ENCODE measurements at regions not wholly inside any gene's neighbourhood (a gene's known extent, or its start where the extent isn't known, plus 50 kb on each side); places are given as distances from the start of the nearest gene placed in this dataset.
"Not testable (repeated sequence)": the region's sequence is repeated elsewhere in the genome, so short reads cannot be mapped to it uniquely, and the experiment has no call there.

GRCh38 chr9:75463871-75464270 is 375.6 kb downstream of the OSTF1 start:
- no peak for DNase-seq

- DNase-seq = no peak
Observed at GRCh38 chr9:75464726-75465125, 376.4 kb downstream of the OSTF1 start.

DNA sequence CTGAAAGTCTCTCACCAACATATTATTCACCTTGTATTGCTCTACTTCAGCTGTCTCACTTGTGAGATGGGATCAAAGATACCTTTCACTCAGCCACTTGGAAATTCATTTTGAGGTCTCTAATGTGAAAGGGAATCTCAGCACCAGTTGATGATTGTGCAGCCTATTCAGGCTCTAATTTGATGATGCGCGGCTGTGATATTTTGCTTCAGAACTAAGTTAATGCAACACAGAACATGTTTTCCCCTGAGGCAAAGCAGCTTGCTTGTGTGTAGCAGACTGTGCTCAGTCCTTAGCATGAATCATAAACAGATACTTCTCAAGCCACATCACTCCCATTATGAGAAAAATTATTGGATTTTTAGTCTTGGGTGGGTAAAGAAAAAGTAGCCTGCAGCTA is 378.8 kb downstream of the OSTF1 start:
- no peak for DNase-seq

- DNase-seq = no peak
Observed at GRCh38 chr9:75471549-75472114, 383.3 kb downstream of the OSTF1 start.

GRCh38 chr9:75482566-75482965 is 394.3 kb downstream of the OSTF1 start:
- no peak for DNase-seq

GRCh38 chr9:75483636-75484035 is 395.3 kb downstream of the OSTF1 start:
- DNase-seq = no peak

- DNase-seq = no peak
Observed at GRCh38 chr9:75487856-75488718, 399.8 kb downstream of the OSTF1 start.

DNA sequence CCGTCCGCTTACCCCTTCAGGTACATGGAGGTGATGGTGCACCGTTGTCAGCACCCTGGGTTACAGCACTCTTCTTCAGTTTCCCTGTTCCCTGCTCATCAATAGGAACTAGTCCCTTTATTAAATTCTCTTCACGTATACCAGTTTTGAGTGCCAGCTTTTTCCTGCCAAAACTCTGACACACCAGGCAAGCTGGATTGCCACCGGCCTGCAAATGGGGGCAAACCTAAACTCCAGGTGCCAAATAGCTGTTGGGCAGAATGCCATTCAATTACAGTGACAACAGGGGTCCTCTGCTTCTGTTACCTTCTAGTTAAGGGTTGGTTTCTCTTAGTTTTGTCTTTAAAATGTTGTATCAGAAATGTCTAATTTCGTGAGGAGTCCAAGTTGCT is 400.4 kb downstream of the OSTF1 start:
- no peak for DNase-seq

- DNase-seq = no peak
Observed at GRCh38 chr9:75490326-75490725, 400.1 kb upstream of the PCSK5 start.

- DNase-seq = no peak
Observed at GRCh38 chr9:75491533-75491932, 398.9 kb upstream of the PCSK5 start.

DNA sequence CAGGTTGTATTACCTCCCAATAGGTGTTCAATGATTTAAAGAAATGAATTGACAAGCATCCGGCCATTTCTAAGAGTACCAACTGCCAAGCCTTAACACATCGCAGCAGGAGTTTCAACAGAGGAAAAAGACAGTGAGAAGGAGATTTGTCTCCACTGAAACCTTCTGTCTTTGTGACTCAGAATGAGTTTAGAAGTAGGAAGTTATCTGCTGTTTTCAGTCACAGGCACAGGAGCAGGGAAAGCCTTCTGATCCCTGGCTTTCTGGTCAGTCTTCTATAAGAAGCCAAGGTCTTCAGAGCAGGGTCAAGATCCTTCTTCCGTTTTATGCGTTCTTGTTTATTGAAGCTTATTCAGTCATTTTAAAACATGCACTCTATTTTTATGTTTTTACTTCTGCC is 390.7 kb upstream of the PCSK5 start:
- no peak for DNase-seq

GRCh38 chr9:75500479-75500878 is 390.0 kb upstream of the PCSK5 start:
- no peak for DNase-seq

DNA sequence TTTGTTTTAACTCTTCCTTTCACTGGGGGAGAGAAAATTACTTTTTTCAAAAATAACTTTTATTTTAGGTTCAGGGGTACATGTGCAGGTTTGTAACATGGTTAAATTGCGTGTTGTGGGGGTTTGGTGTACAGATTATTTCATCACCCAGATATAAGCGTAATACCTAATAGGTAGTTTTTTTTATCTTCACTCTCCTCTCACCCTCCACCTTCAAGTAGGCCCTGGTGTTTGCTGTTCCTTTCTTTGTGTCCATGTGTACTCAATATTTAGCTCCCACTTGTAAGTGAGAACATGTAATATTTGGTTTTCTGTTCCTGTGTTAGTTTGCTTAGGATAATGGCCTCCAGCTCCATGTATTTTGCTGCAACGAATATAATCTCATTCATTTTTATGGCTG is 389.5 kb upstream of the PCSK5 start:
- DNase-seq = not testable (repeated sequence)

DNA sequence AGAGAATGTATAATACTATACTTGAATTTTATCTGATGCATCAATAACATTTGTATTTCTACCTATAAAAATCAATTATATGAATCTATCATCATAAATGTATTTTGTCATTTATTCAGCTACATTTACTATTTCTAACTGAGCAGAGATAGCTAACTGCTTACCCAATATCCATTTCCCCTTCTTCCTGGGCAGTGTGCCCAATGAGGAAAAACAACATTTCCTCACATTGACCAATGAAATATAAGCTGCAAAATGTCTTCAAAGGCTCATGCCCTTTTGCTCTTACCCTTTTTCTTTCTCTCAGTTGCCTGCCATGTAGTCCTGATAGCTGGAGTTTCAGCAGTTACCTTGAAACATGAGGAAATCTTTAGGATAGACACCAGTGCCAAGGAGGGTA is 385.8 kb upstream of the PCSK5 start:
- DNase-seq = no peak

GRCh38 chr9:75505654-75506053 is 384.8 kb upstream of the PCSK5 start:
- no peak for DNase-seq

DNA sequence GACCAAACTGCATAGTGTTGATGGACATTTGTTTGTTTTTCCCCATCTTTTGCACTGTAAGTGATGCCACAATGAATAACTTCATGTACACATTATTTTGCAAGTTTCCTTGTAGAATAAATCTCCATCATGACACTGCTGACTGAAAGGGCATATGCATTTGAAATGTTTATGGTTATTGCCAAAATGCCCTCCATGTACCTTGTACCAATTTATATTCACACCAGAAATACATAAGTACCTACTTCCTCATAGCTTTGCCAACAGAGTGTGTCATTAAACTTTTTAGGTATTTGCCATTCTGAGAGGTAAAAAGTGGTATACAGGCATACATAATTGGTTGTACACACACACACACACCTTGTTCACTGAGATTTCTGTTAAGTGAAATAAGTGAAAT is 361.0 kb upstream of the PCSK5 start:
- no peak for DNase-seq

DNA sequence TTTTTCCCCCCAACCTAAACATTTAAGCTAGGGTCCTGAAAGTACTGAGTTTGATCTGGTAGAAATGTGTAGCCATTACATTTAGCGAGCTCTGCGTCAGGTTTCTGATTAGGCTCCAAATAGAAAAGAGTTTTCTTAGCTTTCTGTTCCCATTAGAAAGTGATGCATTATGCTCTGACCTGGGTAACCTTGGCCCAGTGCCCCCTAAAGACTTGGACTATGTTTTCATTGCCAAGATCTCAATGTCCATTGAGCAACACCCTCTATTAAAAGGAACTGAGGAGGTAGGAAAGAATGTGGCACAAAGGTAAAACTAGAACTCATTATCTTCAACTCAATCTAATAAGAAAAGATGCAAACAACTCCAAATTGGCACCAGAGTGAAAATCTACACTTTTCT is 358.9 kb upstream of the PCSK5 start:
- no peak for DNase-seq

DNA sequence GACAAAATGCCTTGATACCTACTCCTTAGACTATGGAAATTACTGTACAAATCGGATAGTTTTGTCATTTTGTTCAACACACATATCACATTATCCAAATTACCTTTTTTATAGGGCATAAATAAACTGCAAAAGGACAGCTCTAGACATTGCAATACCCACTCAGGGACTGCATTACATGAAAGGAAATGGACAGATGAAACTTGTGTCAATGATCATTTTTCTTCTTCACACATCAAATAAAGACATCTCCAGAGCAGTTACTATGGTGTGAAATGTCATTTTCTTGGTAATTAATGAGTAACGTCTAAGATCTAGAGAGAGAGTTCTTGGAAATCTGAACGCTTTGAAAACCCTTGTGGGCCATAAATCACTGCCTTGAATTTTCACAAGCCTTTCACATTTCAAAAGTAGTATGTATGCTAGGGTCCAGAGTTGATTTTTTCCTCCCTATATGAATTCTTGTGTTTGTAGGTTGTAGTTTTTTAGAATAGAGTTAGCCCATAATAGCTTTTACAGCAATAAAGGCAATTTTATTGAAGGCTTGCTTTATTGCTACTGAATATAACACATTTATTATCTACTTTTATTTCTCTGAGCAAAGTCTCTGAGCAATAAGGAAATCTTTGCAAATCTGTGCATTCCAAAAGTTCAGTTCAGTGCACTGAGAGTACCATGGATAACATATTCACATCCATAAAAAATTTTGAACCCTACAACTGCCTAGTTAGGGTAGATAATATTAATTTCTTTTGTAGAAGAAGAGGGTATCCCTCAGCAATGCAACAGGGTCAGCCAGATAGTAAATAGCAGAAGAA is 358.0 kb upstream of the PCSK5 start:
- DNase-seq = no peak

DNA sequence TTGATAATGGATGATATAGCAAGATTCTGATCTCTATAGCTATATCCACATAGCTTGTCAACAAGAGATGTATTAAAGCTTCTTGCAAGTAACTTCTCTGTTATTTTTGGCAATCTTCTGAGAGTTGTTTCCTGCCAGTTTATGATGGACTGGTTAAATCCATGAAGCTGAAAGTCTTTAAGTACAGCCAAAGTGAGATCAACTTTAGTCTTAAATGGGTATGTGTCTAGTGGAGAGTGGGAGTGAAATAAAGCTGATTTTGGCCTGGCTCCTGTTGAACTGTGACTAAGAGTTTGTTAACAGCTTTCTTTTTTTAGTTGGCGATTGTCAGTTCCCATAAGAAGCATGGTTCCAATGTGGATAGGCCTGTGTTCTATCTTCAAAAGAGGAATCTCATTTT is 350.9 kb upstream of the PCSK5 start:
- no peak for DNase-seq

- no peak for DNase-seq
Observed at GRCh38 chr9:75540185-75540584, 350.3 kb upstream of the PCSK5 start.

GRCh38 chr9:75541734-75542133 is 348.7 kb upstream of the PCSK5 start:
- no peak for DNase-seq

GRCh38 chr9:75544815-75545214 is 345.7 kb upstream of the PCSK5 start:
- no peak for DNase-seq

- DNase-seq = no peak
Observed at GRCh38 chr9:75545287-75545686, 345.2 kb upstream of the PCSK5 start.

- no peak for DNase-seq
Observed at GRCh38 chr9:75548871-75549270, 341.6 kb upstream of the PCSK5 start.

All from activated CD4-positive, alpha-beta T cell treated with anti-CD3 and anti-CD28 coated beads for 48 hours (primary cell).